BE2C (cell line): ENCODE measurements at regions not wholly inside any gene's neighbourhood (a gene's known extent, or its start where the extent isn't known, plus 50 kb on each side); places are given as distances from the start of the nearest gene placed in this dataset.

Experiments used
- DNase-seq: peaks from one replicate; pipeline ENCODE4 v3.0.0-alpha.2; 2020
- H3K27me3 ChIP-seq: fragments of 250-450 bp; sonication (Bioruptor Pico); 2 replicates; pipeline ENCODE4 v1.5.1; 2020; ENCODE audit warnings: mild to moderate bottlenecking
- H3K36me3 ChIP-seq: fragments of 250-450 bp; sonication (Bioruptor Pico); 2 replicates; pipeline ENCODE4 v1.5.1; 2020; ENCODE audit warnings: mild to moderate bottlenecking
- H3K4me1 ChIP-seq: fragments of 250-450 bp; sonication (Bioruptor Pico); 2 replicates; pipeline ENCODE4 v1.5.1; 2020
- H3K4me3 ChIP-seq: 2 replicates; pipeline ENCODE4 v1.5.1; 2011; ENCODE audit warnings: low read depth, low read length
- H3K9me3 ChIP-seq: fragments of 250-450 bp; sonication (Bioruptor Pico); 2 replicates; pipeline ENCODE4 v1.5.1; 2020
- CTCF ChIP-seq: IDR thresholded peaks from 2 replicates; pipeline ENCODE4 v1.5.1; 2012; ENCODE audit warnings: mild to moderate bottlenecking, low read depth, low read length

- no peak for TF ChIP-seq CTCF
- no peaks in the 10 kb centered on the region for H3K36me3 ChIP-seq
- H3K4me1 ChIP-seq: no peaks in the 10 kb centered on the region
- DNase-seq: no peak
- H3K4me3 ChIP-seq: no peak overlapping the region
- H3K9me3 ChIP-seq: no peaks in the 10 kb centered on the region
- H3K27me3 ChIP-seq: no peaks in the 10 kb centered on the region
Observed at GRCh38 chr12:98045395-98045794, 470.0 kb upstream of the TMPO start.

GRCh38 chr12:98048326-98048725 is 467.1 kb upstream of the TMPO start:
- H3K9me3 ChIP-seq: no peaks in the 10 kb centered on the region
- no peak for DNase-seq
- H3K4me1 ChIP-seq: no peaks in the 10 kb centered on the region
- H3K36me3 ChIP-seq: no peaks in the 10 kb centered on the region
- no peaks in the 10 kb centered on the region for H3K27me3 ChIP-seq
- no peak for TF ChIP-seq CTCF
- no peak overlapping the region for H3K4me3 ChIP-seq

GRCh38 chr12:98053202-98053601 is 462.2 kb upstream of the TMPO start:
- Histone ChIP-seq H3K27me3 (no peaks in the 10 kb centered on the region), H3K4me3 (no peak overlapping the region), H3K4me1 (no peaks in the 10 kb centered on the region), H3K36me3 (no peaks in the 10 kb centered on the region), H3K9me3 (no peaks in the 10 kb centered on the region)
- TF ChIP-seq CTCF: no peak
- DNase-seq: no peak

GRCh38 chr12:98057701-98058100 is 457.7 kb upstream of the TMPO start:
- no peaks in the 10 kb centered on the region for H3K4me1 ChIP-seq
- no peak for TF ChIP-seq CTCF
- no peaks in the 10 kb centered on the region for H3K36me3 ChIP-seq
- H3K4me3 ChIP-seq: no peak overlapping the region
- H3K9me3 ChIP-seq: no peaks in the 10 kb centered on the region
- H3K27me3 ChIP-seq: no peaks in the 10 kb centered on the region
- DNase-seq: no peak

- no peaks in the 10 kb centered on the region for H3K4me1 ChIP-seq
- DNase-seq: no peak
- H3K9me3 ChIP-seq: no peaks in the 10 kb centered on the region
- TF ChIP-seq CTCF: no peak
- H3K4me3 ChIP-seq: no peak overlapping the region
- H3K27me3 ChIP-seq: no peaks in the 10 kb centered on the region
- H3K36me3 ChIP-seq: no peaks in the 10 kb centered on the region
Observed at GRCh38 chr12:98058213-98058612, 457.2 kb upstream of the TMPO start.

GRCh38 chr12:98058838-98059237 is 456.6 kb upstream of the TMPO start:
- no peak overlapping the region for H3K4me3 ChIP-seq
- TF ChIP-seq CTCF: no peak
- H3K36me3 ChIP-seq: no peaks in the 10 kb centered on the region
- no peak for DNase-seq
- H3K4me1 ChIP-seq: no peaks in the 10 kb centered on the region
- no peaks in the 10 kb centered on the region for H3K27me3 ChIP-seq
- H3K9me3 ChIP-seq: no peaks in the 10 kb centered on the region
